ENCODE measurements at regions not wholly inside any gene's neighbourhood (a gene's known extent, or its start where the extent isn't known, plus 50 kb on each side); places are given as distances from the start of the nearest gene placed in this dataset.

GRCh38 chr11:98183034-98183433, 837.7 kb upstream of the CNTN5 start:
- Mint-ChIP-seq H3K27me3 (no peaks in the 10 kb centered on the region), H3K4me1 (no peaks in the 10 kb centered on the region), H3K4me3 (no peak overlapping the region), H3K27ac (no peak overlapping the region), H3K9me3 (ENCODE audit: insufficient read depth) (no peaks in the 10 kb centered on the region)
- ATAC-seq (ENCODE audit: low read depth) (no peak), DNase-seq (no peak)
- ChIA-PET CTCF (no interaction called here), POLR2A (no interaction called here)
- Histone ChIP-seq H4K20me1 (ENCODE audit: control insufficient read depth, insufficient read depth, low read length, poor library complexity, severe bottlenecking) (no peaks in the 10 kb centered on the region), H3K79me2 (ENCODE audit: control insufficient read depth, insufficient read depth, low read length) (no peaks in the 10 kb centered on the region), H3K9me3 (ENCODE audit: control extremely low read depth in 1 of 3, control insufficient read depth in 2 of 3, insufficient read depth in 1 of 3, low read length in 2 of 3) (peaks cover 0 to 16% (median 0%) of the 10 kb centered on the region in 3 donors), H3K9ac (ENCODE audit: low read length) (no peak overlapping the region), H3K4me1 (ENCODE audit: control insufficient read depth in 2 of 2, insufficient read depth in 2 of 2, low read length in 2 of 2) (no peaks in the 10 kb centered on the region), H2AFZ (ENCODE audit: insufficient read depth, low read depth, low read length, poor library complexity, severe bottlenecking) (no peak overlapping the region), H3K36me3 (replicated peaks in 1 of 2; ENCODE audit: control extremely low read depth in 1 of 2, control insufficient read depth in 1 of 2, extremely low read depth in 1 of 2, insufficient read depth in 2 of 2, low read length in 1 of 2) (no peaks in the 10 kb centered on the region), H3K4me3 (ENCODE audit: control extremely low read depth in 1 of 5, extremely low read depth in 1 of 5, insufficient read depth in 1 of 5, low read depth in 2 of 5, low read length in 4 of 5) (no peak overlapping the region), H3K27me3 (replicated peaks in 1 of 4; ENCODE audit: control extremely low read depth in 1 of 4, control insufficient read depth in 3 of 4, insufficient read depth in 4 of 4, low read length in 3 of 4) (no peaks in the 10 kb centered on the region), H3K27ac (ENCODE audit: low read length in 2 of 2) (no peak overlapping the region), H3K4me2 (replicated peaks; ENCODE audit: low read depth, low read length, poor library complexity, severe bottlenecking) (no peak overlapping the region)
- WGBS (ENCODE audit: insufficient coverage): no CpG with 5 or more reads among the region's 1 CpG
- no peak for TF ChIP-seq CTCF (IDR thresholded peaks at IDR 0.05)
- TF ChIP-seq EZH2 (IDR thresholded peaks at IDR 0.05; ENCODE audit: borderline replicate concordance, insufficient read depth, low read depth, low read length, poor library complexity, severe bottlenecking): no peak
- intact Hi-C loops (cut with micrococcal nuclease): no loop called here

GRCh38 chr11:98185245-98185644, 835.5 kb upstream of the CNTN5 start:
- Histone ChIP-seq H3K27me3 (replicated peaks in 1 of 4; ENCODE audit: control extremely low read depth in 1 of 4, control insufficient read depth in 3 of 4, insufficient read depth in 4 of 4, low read length in 3 of 4) (no peaks in the 10 kb centered on the region), H2AFZ (ENCODE audit: insufficient read depth, low read depth, low read length, poor library complexity, severe bottlenecking) (no peak overlapping the region), H3K4me1 (ENCODE audit: control insufficient read depth in 2 of 2, insufficient read depth in 2 of 2, low read length in 2 of 2) (no peaks in the 10 kb centered on the region), H3K9me3 (ENCODE audit: control extremely low read depth in 1 of 3, control insufficient read depth in 2 of 3, insufficient read depth in 1 of 3, low read length in 2 of 3) (peaks cover 0 to 13% (median 0%) of the 10 kb centered on the region in 3 donors), H3K79me2 (ENCODE audit: control insufficient read depth, insufficient read depth, low read length) (no peaks in the 10 kb centered on the region), H3K4me2 (replicated peaks; ENCODE audit: low read depth, low read length, poor library complexity, severe bottlenecking) (no peak overlapping the region), H3K4me3 (ENCODE audit: control extremely low read depth in 1 of 5, extremely low read depth in 1 of 5, insufficient read depth in 1 of 5, low read depth in 2 of 5, low read length in 4 of 5) (no peak overlapping the region), H3K36me3 (replicated peaks in 1 of 2; ENCODE audit: control extremely low read depth in 1 of 2, control insufficient read depth in 1 of 2, extremely low read depth in 1 of 2, insufficient read depth in 2 of 2, low read length in 1 of 2) (no peaks in the 10 kb centered on the region), H3K27ac (ENCODE audit: low read length in 2 of 2) (no peak overlapping the region), H3K9ac (ENCODE audit: low read length) (no peak overlapping the region), H4K20me1 (ENCODE audit: control insufficient read depth, insufficient read depth, low read length, poor library complexity, severe bottlenecking) (no peaks in the 10 kb centered on the region)
- TF ChIP-seq EZH2 (IDR thresholded peaks at IDR 0.05; ENCODE audit: borderline replicate concordance, insufficient read depth, low read depth, low read length, poor library complexity, severe bottlenecking) (no peak), CTCF (IDR thresholded peaks at IDR 0.05) (no peak)
- CTCF ChIA-PET: no interaction called here
- Mint-ChIP-seq H3K27me3 (no peaks in the 10 kb centered on the region), H3K9me3 (ENCODE audit: insufficient read depth) (no peaks in the 10 kb centered on the region), H3K4me3 (no peak overlapping the region), H3K4me1 (no peaks in the 10 kb centered on the region), H3K27ac (no peak overlapping the region)
- ATAC-seq (ENCODE audit: low read depth) (no peak), DNase-seq (no peak)
- intact Hi-C loops (cut with micrococcal nuclease): no loop called here
- POLR2A ChIA-PET: no interaction called here
- WGBS (ENCODE audit: insufficient coverage): 92% methylated on average over 16 of the region's 16 CpGs
